ENCODE measurements at regions not wholly inside any gene's neighbourhood (a gene's known extent, or its start where the extent isn't known, plus 50 kb on each side); places are given as distances from the start of the nearest gene placed in this dataset.

DNA sequence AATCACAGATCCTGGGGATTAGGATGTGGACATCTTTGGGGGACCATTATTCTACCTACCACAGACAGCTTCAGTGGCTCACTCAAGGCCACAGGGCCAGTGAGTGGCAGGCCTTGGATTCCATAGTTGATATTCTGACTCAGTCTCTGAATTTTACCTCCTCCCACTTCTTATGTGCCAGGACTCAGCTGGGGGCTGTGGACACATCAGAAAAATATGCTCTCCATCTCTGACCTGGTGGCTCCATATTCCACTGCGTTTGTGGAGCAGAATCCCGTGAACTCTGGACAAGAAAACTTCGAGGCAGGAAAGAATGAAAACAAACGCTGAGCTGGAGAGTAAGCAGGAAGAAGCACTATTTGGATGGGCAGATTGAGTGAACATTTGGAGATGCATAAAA lies 301.8 kb upstream of the MAF start:
- Histone ChIP-seq H3K4me1 (ENCODE audit: insufficient read depth, low read length) (no peaks in the 10 kb centered on the region), H3K27ac (ENCODE audit: low read depth in 1 of 2, low read length in 2 of 2) (no peak overlapping the region), H3K9me3 (ENCODE audit: control insufficient read depth in 1 of 2, insufficient read depth in 1 of 2, low read length in 2 of 2) (no peaks in the 10 kb centered on the region), H3K4me3 (ENCODE audit: low read length) (no peak overlapping the region), H3K36me3 (ENCODE audit: insufficient read depth, low read length) (no peaks in the 10 kb centered on the region), H3K27me3 (ENCODE audit: control insufficient read depth in 1 of 2, insufficient read depth in 2 of 2, low read length in 2 of 2) (no peaks in the 10 kb centered on the region)
- ChIA-PET CTCF (no interaction called here), POLR2A (no interaction called here)
- TF ChIP-seq, protein P1, sequence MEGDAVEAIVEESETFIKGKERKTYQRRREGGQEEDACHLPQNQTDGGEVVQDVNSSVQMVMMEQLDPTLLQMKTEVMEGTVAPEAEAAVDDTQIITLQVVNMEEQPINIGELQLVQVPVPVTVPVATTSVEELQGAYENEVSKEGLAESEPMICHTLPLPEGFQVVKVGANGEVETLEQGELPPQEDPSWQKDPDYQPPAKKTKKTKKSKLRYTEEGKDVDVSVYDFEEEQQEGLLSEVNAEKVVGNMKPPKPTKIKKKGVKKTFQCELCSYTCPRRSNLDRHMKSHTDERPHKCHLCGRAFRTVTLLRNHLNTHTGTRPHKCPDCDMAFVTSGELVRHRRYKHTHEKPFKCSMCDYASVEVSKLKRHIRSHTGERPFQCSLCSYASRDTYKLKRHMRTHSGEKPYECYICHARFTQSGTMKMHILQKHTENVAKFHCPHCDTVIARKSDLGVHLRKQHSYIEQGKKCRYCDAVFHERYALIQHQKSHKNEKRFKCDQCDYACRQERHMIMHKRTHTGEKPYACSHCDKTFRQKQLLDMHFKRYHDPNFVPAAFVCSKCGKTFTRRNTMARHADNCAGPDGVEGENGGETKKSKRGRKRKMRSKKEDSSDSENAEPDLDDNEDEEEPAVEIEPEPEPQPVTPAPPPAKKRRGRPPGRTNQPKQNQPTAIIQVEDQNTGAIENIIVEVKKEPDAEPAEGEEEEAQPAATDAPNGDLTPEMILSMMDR (IDR thresholded peaks at IDR 0.05), result no peak
- ATAC-seq (ENCODE audit: poor library complexity), result no peak
- intact Hi-C loops (cut with DNase I, micrococcal nuclease), result no loop called here
- Mint-ChIP-seq H3K27me3 (no peaks in the 10 kb centered on the region), H3K36me3 (ENCODE audit: low read depth) (no peaks in the 10 kb centered on the region), H3K4me3 (no peak overlapping the region), H3K4me1 (ENCODE audit: low read depth) (no peaks in the 10 kb centered on the region), H3K9me3 (no peaks in the 10 kb centered on the region), H3K27ac (no peak overlapping the region)
- DNase-seq, result no peak

DNA sequence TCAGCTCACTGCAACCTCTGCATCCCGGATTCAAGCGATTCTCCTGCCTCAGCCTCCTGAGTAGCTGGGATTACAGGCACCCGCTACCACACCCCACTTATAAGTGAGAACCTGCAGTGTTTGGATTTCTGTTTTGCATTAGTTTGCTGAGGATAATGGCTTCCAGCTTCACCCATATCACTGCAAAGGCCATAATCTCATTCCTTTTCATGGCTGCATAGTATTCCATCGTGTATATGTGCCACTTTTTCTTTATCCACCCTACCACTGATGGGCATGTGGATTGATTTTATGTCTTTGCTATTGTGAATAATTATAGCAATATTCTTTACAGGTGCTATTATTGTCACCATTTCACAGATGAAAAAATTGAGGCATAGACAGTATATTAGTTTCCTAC lies 301.0 kb upstream of the MAF start:
- no peak overlapping the region for H3K27ac ChIP-seq (ENCODE audit: low read depth in 1 of 2, low read length in 2 of 2)
- H3K4me1 ChIP-seq (ENCODE audit: insufficient read depth, low read length), result no peaks in the 10 kb centered on the region
- Mint-ChIP-seq H3K9me3 (no peaks in the 10 kb centered on the region), H3K27me3 (no peaks in the 10 kb centered on the region), H3K4me1 (ENCODE audit: low read depth) (no peaks in the 10 kb centered on the region), H3K27ac (no peak overlapping the region), H3K36me3 (ENCODE audit: low read depth) (no peaks in the 10 kb centered on the region), H3K4me3 (no peak overlapping the region)
- ATAC-seq (ENCODE audit: poor library complexity) (no peak), DNase-seq (no peak)
- intact Hi-C loops (cut with DNase I, micrococcal nuclease), result no loop called here
- no peaks in the 10 kb centered on the region for H3K27me3 ChIP-seq (ENCODE audit: control insufficient read depth in 1 of 2, insufficient read depth in 2 of 2, low read length in 2 of 2)
- no peaks in the 10 kb centered on the region for H3K9me3 ChIP-seq (ENCODE audit: control insufficient read depth in 1 of 2, insufficient read depth in 1 of 2, low read length in 2 of 2)
- TF ChIP-seq, protein P1 (IDR thresholded peaks at IDR 0.05), result no peak
- no peak overlapping the region for H3K4me3 ChIP-seq (ENCODE audit: low read length)
- ChIA-PET POLR2A (no interaction called here), CTCF (no interaction called here)
- no peaks in the 10 kb centered on the region for H3K36me3 ChIP-seq (ENCODE audit: insufficient read depth, low read length)

DNA sequence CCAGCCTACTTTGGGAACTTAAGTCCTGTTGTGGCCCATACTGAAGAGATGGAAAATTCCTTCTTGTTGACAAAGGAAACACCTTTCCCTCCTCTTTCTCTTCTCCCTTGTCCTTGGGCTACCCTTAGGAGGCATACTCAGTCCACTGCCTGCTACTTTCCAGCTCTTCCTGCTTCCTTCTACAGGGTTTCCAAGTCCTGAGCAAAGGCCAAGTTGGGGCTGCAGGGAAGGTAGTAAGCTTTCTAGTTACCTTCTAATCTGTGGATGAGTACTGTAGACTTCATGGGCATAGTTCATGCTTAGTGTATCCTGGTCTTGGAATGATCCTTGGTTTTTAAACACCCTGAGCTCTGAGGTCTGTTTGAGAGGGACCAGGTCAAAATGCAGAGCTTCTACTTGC lies 299.2 kb upstream of the MAF start:
- Histone ChIP-seq H3K36me3 (ENCODE audit: insufficient read depth, low read length) (no peaks in the 10 kb centered on the region), H3K4me1 (ENCODE audit: insufficient read depth, low read length) (no peaks in the 10 kb centered on the region), H3K4me3 (ENCODE audit: low read length) (no peak overlapping the region), H3K27me3 (ENCODE audit: control insufficient read depth in 1 of 2, insufficient read depth in 2 of 2, low read length in 2 of 2) (no peaks in the 10 kb centered on the region), H3K9me3 (ENCODE audit: control insufficient read depth in 1 of 2, insufficient read depth in 1 of 2, low read length in 2 of 2) (no peaks in the 10 kb centered on the region), H3K27ac (ENCODE audit: low read depth in 1 of 2, low read length in 2 of 2) (no peak overlapping the region)
- Mint-ChIP-seq H3K9me3 (no peaks in the 10 kb centered on the region), H3K27ac (no peak overlapping the region), H3K27me3 (no peaks in the 10 kb centered on the region), H3K4me3 (no peak overlapping the region), H3K4me1 (ENCODE audit: low read depth) (no peaks in the 10 kb centered on the region), H3K36me3 (ENCODE audit: low read depth) (no peaks in the 10 kb centered on the region)
- CTCF ChIA-PET, result no interaction called here
- POLR2A ChIA-PET, result no interaction called here
- intact Hi-C loops (cut with DNase I, micrococcal nuclease), result no loop called here
- ATAC-seq (ENCODE audit: poor library complexity) (no peak), DNase-seq (no peak)
- TF ChIP-seq, protein P1 (IDR thresholded peaks at IDR 0.05), result no peak

All from CD4-positive, alpha-beta T cell (primary cell).